Testis (tissue), 2 donors: ENCODE measurements at regions not wholly inside any gene's neighbourhood (a gene's known extent, or its start where the extent isn't known, plus 50 kb on each side); places are given as distances from the start of the nearest gene placed in this dataset.
A peak's percentile ranks its signal among the peaks of the same experiment; 100 is the strongest.

Experiments
- DNase-seq: peaks from one replicate; pipeline ENCODE4 v3.0.0-alpha.2; 2019
- H3K27ac ChIP-seq, 2 donors: fragments of 200-600 bp; sonication (generic); one replicate each; pipeline ENCODE4 v1.5.1; 2019
- H3K27me3 ChIP-seq: fragments of 200-600 bp; sonication (generic); one replicate; pipeline ENCODE4 v1.5.1; 2019
- H3K36me3 ChIP-seq: fragments of 200-600 bp; sonication (generic); one replicate; pipeline ENCODE4 v1.5.1; 2017; ENCODE audit warnings: low read depth; ENCODE audit errors: missing control alignments
- H3K4me1 ChIP-seq: fragments of 200-600 bp; sonication (generic); one replicate; pipeline ENCODE4 v1.5.1; 2019
- H3K4me3 ChIP-seq, 2 donors: fragments of 200-600 bp; sonication (generic); one replicate each; pipeline ENCODE4 v1.5.1; 2017 to 2019
- H3K9me3 ChIP-seq: fragments of 200-600 bp; sonication (generic); one replicate; pipeline ENCODE4 v1.5.1; 2017
- CTCF ChIP-seq, 3 experiments: fragments of 450-650 bp in 2 of 3; fragments of 200-600 bp in 1 of 3; sonication (generic) in 1 of 3; IDR thresholded peaks; one replicate each; pipeline ENCODE4 v1.5.1; 2016 to 2019; ENCODE audit warnings: antibody characterized with exemption in 3 of 3, mild to moderate bottlenecking in 2 of 3, moderate library complexity in 1 of 3
- POLR2A ChIP-seq: fragments of 450-650 bp; IDR thresholded peaks from one replicate; pipeline ENCODE4 v1.6.1; 2017; ENCODE audit warnings: antibody characterized with exemption, mild to moderate bottlenecking, moderate library complexity
- WGBS, 2 donors: methylation state at CpG; one replicate each; pipeline ENCODE4 v1.1.5; 2018; 5-methylcytosine and 5-hydroxymethylcytosine counted together
- intact Hi-C: fragments of 100-400 bp; cut with DNase I; formaldehyde crosslinking; loops from one replicate; pipeline ENCODE4 v1.15.1; 2023; ENCODE audit warnings: low total_unique reads

- intact Hi-C loops, result no loop called here
- Histone ChIP-seq H3K27me3 (no peaks in the 10 kb centered on the region), H3K36me3 (no peaks in the 10 kb centered on the region), H3K9me3 (no peaks in the 10 kb centered on the region), H3K4me3 (no peak overlapping the region), H3K4me1 (no peaks in the 10 kb centered on the region), H3K27ac (no peak overlapping the region)
- WGBS, 2 donors, result 85 to 91% methylated on average over 11 of the region's 11 CpGs
- TF ChIP-seq POLR2A (no peak), CTCF (IDR thresholded peaks at IDR 0.05) (no peak)
- no peak for DNase-seq
These were observed 110.2 kb upstream of the RREB1 start for GRCh38 chr6:6997263-6998193.

- no peaks in the 10 kb centered on the region for H3K9me3 ChIP-seq
- no peaks in the 10 kb centered on the region for H3K36me3 ChIP-seq
- WGBS, 2 donors, result 74 to 84% methylated on average over 6 of the region's 6 CpGs
- H3K27me3 ChIP-seq, result no peaks in the 10 kb centered on the region
- intact Hi-C loops, result no loop called here
- H3K4me3 ChIP-seq, result no peak overlapping the region
- no peak for DNase-seq
- H3K4me1 ChIP-seq, result no peaks in the 10 kb centered on the region
- TF ChIP-seq CTCF (IDR thresholded peaks at IDR 0.05) (no peak), POLR2A (no peak)
- no peak overlapping the region for H3K27ac ChIP-seq
These were observed 109.6 kb upstream of the RREB1 start for GRCh38 chr6:6998194-6998569.

GRCh38 chr6:7000825-7001777 is 106.7 kb upstream of the RREB1 start:
- WGBS, 2 donors, result 94% methylated on average over 3 of the region's 3 CpGs

GRCh38 chr6:7003041-7003440 is 104.7 kb upstream of the RREB1 start:
- Histone ChIP-seq H3K27ac (no peak overlapping the region), H3K27me3 (no peaks in the 10 kb centered on the region), H3K4me3 (no peak overlapping the region), H3K4me1 (peaks cover 4% of the 10 kb centered on the region), H3K9me3 (no peaks in the 10 kb centered on the region), H3K36me3 (no peaks in the 10 kb centered on the region)
- WGBS, 2 donors, result 97 to 98% methylated on average over 8 to 9 of the region's 9 CpGs
- intact Hi-C loops, result no loop called here
- DNase-seq, result no peak
- TF ChIP-seq POLR2A (no peak), CTCF (IDR thresholded peaks at IDR 0.05) (no peak)

More at GRCh38 chr6:7000825-7001777, 106.7 kb upstream of the RREB1 start:
- Histone ChIP-seq H3K9me3 (no peaks in the 10 kb centered on the region), H3K27me3 (no peaks in the 10 kb centered on the region), H3K4me3 (no peak overlapping the region), H3K27ac (no peak overlapping the region), H3K36me3 (no peaks in the 10 kb centered on the region), H3K4me1 (no peaks in the 10 kb centered on the region)
- TF ChIP-seq POLR2A (no peak), CTCF (IDR thresholded peaks at IDR 0.05) (peak in 1 of 3 experiments; percentile 3)
- DNase-seq, result no peak
- intact Hi-C loops, result no loop called here
